ENCODE measurements at regions not wholly inside any gene's neighbourhood (a gene's known extent, or its start where the extent isn't known, plus 50 kb on each side); places are given as distances from the start of the nearest gene placed in this dataset.

DNA sequence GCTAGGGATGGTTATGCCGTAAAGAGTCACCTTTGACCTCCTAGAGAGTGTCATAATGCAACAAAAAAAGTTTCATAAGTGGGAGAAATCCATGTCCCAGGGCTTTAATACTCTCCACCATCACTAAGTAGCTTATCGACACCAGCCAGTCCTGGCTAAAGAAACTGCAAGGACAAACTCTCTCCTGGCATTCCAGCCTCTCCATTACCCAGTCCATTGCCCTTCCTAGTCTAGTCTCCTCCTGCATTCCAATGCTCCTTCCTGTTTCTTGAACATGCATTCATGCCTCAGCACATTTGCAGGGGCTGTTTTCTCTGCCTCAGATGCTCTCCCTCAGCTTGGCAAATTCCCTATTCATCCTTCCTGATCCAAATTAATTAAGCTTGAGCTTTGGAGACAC, 364.1 kb downstream of the BRINP1 start:
- no peak overlapping the region for H3K4me3 ChIP-seq (ENCODE audit: low read depth, low read length)
- no peak for DNase-seq (ENCODE audit: low read depth)
- TF ChIP-seq, protein P1, sequence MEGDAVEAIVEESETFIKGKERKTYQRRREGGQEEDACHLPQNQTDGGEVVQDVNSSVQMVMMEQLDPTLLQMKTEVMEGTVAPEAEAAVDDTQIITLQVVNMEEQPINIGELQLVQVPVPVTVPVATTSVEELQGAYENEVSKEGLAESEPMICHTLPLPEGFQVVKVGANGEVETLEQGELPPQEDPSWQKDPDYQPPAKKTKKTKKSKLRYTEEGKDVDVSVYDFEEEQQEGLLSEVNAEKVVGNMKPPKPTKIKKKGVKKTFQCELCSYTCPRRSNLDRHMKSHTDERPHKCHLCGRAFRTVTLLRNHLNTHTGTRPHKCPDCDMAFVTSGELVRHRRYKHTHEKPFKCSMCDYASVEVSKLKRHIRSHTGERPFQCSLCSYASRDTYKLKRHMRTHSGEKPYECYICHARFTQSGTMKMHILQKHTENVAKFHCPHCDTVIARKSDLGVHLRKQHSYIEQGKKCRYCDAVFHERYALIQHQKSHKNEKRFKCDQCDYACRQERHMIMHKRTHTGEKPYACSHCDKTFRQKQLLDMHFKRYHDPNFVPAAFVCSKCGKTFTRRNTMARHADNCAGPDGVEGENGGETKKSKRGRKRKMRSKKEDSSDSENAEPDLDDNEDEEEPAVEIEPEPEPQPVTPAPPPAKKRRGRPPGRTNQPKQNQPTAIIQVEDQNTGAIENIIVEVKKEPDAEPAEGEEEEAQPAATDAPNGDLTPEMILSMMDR (IDR thresholded peaks at IDR 0.05; ENCODE audit: low read depth, low read length, missing control alignments) = no peak

DNA sequence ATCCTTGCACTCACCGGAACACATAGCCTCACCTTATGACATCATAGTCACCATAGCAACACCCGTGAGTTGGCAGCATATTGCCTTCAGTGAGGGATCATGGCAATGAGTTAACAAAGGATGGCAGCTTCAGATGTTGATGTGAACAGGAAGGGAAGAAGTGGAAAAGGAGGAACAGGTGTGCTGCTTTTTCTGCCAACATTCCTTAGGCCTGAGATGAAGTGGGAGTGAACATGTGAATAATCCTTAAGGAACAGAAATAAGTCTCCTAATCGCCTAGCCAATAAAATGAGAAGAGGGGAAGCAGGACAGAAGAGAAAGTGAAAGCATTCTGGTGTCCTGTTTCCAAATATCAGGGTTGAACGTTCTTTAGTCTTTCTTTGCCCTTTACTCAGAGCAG, 360.0 kb downstream of the BRINP1 start:
- H3K4me3 ChIP-seq (ENCODE audit: low read depth, low read length) = no peak overlapping the region
- DNase-seq (ENCODE audit: low read depth) = no peak
- TF ChIP-seq, protein P1 (IDR thresholded peaks at IDR 0.05; ENCODE audit: low read depth, low read length, missing control alignments) = no peak

DNA sequence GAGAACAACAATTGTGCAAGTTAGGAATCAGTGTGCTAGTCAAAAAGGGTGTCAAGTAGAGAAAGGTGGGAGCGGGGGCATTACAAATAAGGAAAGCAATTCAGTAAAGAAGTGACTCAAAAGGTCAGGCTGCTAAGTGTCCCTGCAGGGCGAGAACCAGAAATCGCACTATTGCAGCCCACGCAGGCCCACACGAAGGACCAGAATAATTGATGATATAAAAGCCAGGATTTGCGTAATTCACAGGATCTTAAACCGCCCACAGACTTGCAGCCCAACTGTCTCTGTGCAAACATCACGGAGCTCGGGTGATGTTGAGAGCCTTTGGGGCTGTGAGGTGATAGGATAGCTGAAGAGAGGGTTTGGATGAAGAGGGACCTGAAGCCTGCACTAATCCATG, 349.0 kb downstream of the BRINP1 start:
- TF ChIP-seq, protein P1 (IDR thresholded peaks at IDR 0.05; ENCODE audit: low read depth, low read length, missing control alignments) = no peak
- H3K4me3 ChIP-seq (ENCODE audit: low read depth, low read length) = no peak overlapping the region
- no peak for DNase-seq (ENCODE audit: low read depth)

DNA sequence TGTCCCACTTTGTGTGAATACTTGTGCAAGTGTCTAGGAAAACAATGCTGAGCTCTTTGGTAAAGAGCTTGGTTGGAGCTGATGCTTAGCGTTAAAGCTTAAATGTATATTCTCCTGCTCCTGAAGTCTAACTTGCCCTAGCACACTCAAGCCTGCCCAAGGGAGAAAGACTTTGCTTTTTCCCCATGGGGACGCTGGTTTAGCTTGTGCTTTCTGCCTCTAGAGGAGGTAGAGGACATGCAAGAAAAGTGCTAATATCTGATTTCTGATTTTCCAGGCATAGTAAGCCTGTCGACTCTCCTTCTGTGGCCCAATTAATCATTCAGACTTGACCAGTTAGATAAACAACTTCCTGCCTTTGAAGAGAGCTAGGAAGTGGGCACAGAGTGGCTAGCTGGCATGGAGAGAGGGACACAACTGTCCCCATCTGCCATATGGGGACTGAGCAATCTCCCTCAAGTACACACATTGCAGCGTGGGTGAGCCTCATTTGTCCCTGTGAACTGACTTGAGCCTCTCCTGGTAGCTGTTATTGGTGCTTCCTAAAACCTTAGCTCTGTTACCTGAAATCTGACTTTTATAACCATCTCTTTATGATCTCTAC, 348.4 kb downstream of the BRINP1 start:
- DNase-seq (ENCODE audit: low read depth) = no peak
- TF ChIP-seq, protein P1 (IDR thresholded peaks at IDR 0.05; ENCODE audit: low read depth, low read length, missing control alignments) = no peak
- H3K4me3 ChIP-seq (ENCODE audit: low read depth, low read length) = no peak overlapping the region

DNA sequence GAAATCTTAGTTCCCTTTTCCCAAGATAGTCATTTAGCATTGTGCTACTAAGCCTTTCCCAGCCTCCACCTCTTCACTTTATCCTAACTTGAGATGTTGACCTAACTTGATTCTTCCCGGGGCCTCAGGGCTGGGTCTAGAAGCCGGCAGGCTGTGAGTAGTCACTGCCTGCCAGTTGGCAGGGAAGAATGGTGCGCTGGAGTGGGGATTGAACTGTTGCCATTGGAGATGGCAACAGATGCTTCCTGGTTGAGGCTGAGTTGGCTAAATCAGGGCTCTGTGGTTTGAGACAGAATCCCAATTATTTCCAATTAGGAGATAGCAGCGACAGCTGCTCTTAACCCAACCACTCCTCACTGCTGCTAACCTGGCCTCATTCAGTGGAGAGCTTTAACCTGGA, 343.1 kb downstream of the BRINP1 start:
- no peak overlapping the region for H3K4me3 ChIP-seq (ENCODE audit: low read depth, low read length)
- DNase-seq (ENCODE audit: low read depth) = no peak
- TF ChIP-seq, protein P1 (IDR thresholded peaks at IDR 0.05; ENCODE audit: low read depth, low read length, missing control alignments) = no peak

DNA sequence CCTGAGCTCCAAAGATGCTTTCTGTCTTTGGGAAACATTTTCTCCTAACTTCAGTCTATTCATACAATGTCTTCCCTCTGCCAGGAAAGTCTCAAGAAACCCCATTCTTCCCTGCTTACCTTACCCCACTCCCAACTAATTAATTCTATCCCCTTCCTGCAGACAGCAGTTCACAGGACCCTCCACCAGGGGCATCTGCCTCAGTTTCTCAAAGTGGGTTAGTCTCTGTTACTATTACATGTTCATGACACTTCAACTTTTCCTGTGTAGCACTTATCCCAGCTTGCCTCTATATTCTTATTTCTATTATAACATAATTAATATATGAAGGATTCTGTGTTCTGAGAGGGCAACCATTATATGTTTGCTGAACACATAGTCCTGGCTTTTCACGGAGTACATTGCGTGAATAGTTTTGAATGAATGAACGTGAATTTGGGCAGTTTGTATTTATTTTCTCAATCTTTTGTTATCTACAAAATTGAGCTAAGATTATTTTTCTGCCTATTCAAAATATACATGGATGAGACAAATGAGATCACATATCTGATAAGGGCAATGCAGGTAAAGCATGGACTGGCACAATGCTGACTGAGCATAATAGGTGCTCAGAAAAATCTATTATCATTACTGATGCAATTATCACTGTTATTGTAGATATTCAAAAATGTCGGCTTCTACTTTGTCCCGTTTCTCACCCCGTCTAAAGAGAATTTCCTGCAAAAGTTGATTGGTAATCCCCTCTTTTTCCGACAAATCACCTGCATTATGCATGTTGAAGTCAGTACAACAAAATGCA, 341.1 kb downstream of the BRINP1 start:
- TF ChIP-seq, protein P1 (IDR thresholded peaks at IDR 0.05; ENCODE audit: low read depth, low read length, missing control alignments) = no peak
- no peak for DNase-seq (ENCODE audit: low read depth)
- no peak overlapping the region for H3K4me3 ChIP-seq (ENCODE audit: low read depth, low read length)
